ENCODE measurements at regions not wholly inside any gene's neighbourhood (a gene's known extent, or its start where the extent isn't known, plus 50 kb on each side); places are given as distances from the start of the nearest gene placed in this dataset.

GRCh38 chr14:81668626-81669274 is 135.1 kb upstream of the SEL1L start:
- TF ChIP-seq, protein P1, sequence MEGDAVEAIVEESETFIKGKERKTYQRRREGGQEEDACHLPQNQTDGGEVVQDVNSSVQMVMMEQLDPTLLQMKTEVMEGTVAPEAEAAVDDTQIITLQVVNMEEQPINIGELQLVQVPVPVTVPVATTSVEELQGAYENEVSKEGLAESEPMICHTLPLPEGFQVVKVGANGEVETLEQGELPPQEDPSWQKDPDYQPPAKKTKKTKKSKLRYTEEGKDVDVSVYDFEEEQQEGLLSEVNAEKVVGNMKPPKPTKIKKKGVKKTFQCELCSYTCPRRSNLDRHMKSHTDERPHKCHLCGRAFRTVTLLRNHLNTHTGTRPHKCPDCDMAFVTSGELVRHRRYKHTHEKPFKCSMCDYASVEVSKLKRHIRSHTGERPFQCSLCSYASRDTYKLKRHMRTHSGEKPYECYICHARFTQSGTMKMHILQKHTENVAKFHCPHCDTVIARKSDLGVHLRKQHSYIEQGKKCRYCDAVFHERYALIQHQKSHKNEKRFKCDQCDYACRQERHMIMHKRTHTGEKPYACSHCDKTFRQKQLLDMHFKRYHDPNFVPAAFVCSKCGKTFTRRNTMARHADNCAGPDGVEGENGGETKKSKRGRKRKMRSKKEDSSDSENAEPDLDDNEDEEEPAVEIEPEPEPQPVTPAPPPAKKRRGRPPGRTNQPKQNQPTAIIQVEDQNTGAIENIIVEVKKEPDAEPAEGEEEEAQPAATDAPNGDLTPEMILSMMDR (IDR thresholded peaks at IDR 0.05; ENCODE audit: borderline replicate concordance, control extremely low read depth, extremely low read depth, insufficient read depth, missing control alignments): no peak
- in situ Hi-C loops (cut with MboI; ENCODE audit: low sequenced_read_pairs, unreplicated experiment): no loop called here
- no peak for DNase-seq (ENCODE audit: low spot score)

- in situ Hi-C loops (cut with MboI; ENCODE audit: low sequenced_read_pairs, unreplicated experiment): no loop called here
- TF ChIP-seq, protein P1 (IDR thresholded peaks at IDR 0.05; ENCODE audit: borderline replicate concordance, control extremely low read depth, extremely low read depth, insufficient read depth, missing control alignments): no peak
- no peak for DNase-seq (ENCODE audit: low spot score)
These were observed 135.7 kb upstream of the SEL1L start for GRCh38 chr14:81669308-81669707.

GRCh38 chr14:81673930-81674329 is 140.3 kb upstream of the SEL1L start:
- DNase-seq (ENCODE audit: low spot score): no peak
- in situ Hi-C loops (cut with MboI; ENCODE audit: low sequenced_read_pairs, unreplicated experiment): no loop called here
- TF ChIP-seq, protein P1 (IDR thresholded peaks at IDR 0.05; ENCODE audit: borderline replicate concordance, control extremely low read depth, extremely low read depth, insufficient read depth, missing control alignments): no peak

DNA sequence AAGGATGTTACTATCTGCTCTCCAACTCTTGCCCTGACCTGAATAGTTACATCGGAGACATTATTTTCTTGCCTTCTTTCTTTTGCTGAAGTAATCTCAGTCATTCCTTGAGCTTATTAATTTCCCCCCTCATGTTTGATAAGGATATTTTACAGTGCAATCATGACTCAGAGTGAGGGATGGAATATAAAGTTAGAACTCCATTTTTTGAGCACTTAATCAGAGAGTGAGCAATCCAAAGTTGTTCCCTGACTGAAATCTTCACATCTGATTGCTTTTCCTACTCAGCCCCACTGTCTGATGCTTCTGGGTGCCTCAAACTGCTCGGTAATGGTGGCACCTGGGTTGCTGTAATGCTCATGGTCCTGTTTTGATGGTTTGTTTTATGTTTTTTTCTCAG is 142.7 kb upstream of the SEL1L start:
- no peak for DNase-seq (ENCODE audit: low spot score)
- in situ Hi-C loops (cut with MboI; ENCODE audit: low sequenced_read_pairs, unreplicated experiment): no loop called here
- TF ChIP-seq, protein P1 (IDR thresholded peaks at IDR 0.05; ENCODE audit: borderline replicate concordance, control extremely low read depth, extremely low read depth, insufficient read depth, missing control alignments): no peak

DNA sequence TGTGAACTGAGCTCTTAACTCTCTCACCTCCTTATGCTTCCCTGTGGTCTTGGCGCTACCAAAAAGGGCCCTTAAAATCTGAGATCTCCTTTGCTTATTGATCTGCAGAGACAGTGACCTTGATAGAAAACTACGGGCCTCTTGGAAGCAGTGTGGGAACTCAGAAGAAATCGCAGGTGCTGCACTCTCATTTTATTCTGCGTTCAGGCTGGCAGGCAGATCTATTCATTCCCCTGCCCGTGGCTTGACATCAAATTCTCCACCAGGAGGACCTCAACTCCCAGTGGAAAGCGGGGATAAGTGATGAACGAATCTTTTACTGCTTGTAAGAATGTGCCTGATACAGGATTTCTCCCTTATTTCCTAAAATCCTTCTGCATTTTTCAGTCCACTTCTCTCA is 143.2 kb upstream of the SEL1L start:
- in situ Hi-C loops (cut with MboI; ENCODE audit: low sequenced_read_pairs, unreplicated experiment): no loop called here
- TF ChIP-seq, protein P1 (IDR thresholded peaks at IDR 0.05; ENCODE audit: borderline replicate concordance, control extremely low read depth, extremely low read depth, insufficient read depth, missing control alignments): no peak
- DNase-seq (ENCODE audit: low spot score): no peak

GRCh38 chr14:81677736-81678135 is 144.1 kb upstream of the SEL1L start:
- DNase-seq (ENCODE audit: low spot score): no peak
- TF ChIP-seq, protein P1 (IDR thresholded peaks at IDR 0.05; ENCODE audit: borderline replicate concordance, control extremely low read depth, extremely low read depth, insufficient read depth, missing control alignments): no peak
- in situ Hi-C loops (cut with MboI; ENCODE audit: low sequenced_read_pairs, unreplicated experiment): no loop called here

All from GM13976 (cell line).